Neural crest cell (in vitro differentiated cells): ENCODE measurements at regions not wholly inside any gene's neighbourhood (a gene's known extent, or its start where the extent isn't known, plus 50 kb on each side); places are given as distances from the start of the nearest gene placed in this dataset.

Source experiments
- DNase-seq: peaks from one replicate; pipeline ENCODE4 v3.0.0; 2021; ENCODE audit warnings: low read depth, mixed read lengths, low spot score
- H3K27ac Mint-ChIP-seq: one replicate; pipeline ENCODE4 v1.8.0; 2021; ENCODE audit warnings: mild to moderate bottlenecking, mixed read lengths; ENCODE audit not compliant: unreplicated experiment
- H3K27me3 Mint-ChIP-seq: 2 replicates; pipeline ENCODE4 v1.8.0; 2021; ENCODE audit warnings: low read depth, mild to moderate bottlenecking, mixed read lengths
- H3K36me3 Mint-ChIP-seq: 2 replicates; pipeline ENCODE4 v1.8.0; 2021; ENCODE audit warnings: low read depth, mild to moderate bottlenecking, mixed read lengths
- H3K4me1 Mint-ChIP-seq: 2 replicates; pipeline ENCODE4 v1.8.0; 2021; ENCODE audit warnings: mixed read lengths
- H3K4me3 Mint-ChIP-seq: one replicate; pipeline ENCODE4 v1.8.0; 2021; ENCODE audit warnings: mild to moderate bottlenecking, mixed read lengths
- H3K9me3 Mint-ChIP-seq: 2 replicates; pipeline ENCODE4 v1.8.0; 2021; ENCODE audit warnings: mixed read lengths
- CTCF ChIP-seq: fragments of 200-600 bp; sonication (generic); conservative IDR thresholded peaks from 2 replicates; pipeline ENCODE4 v1.5.0; 2021; ENCODE audit warnings: antibody characterized with exemption, mild to moderate bottlenecking

GRCh38 chr7:18420748-18421147 lies 74.8 kb upstream of the HDAC9 start:
- no peak for TF ChIP-seq CTCF
- Mint-ChIP-seq H3K27ac (no peak overlapping the region), H3K4me1 (peaks cover 25% of the 10 kb centered on the region), H3K36me3 (no peaks in the 10 kb centered on the region), H3K27me3 (no peaks in the 10 kb centered on the region), H3K4me3 (no peak overlapping the region), H3K9me3 (peaks cover 8% of the 10 kb centered on the region)
- DNase-seq: no peak

- Mint-ChIP-seq H3K9me3 (peaks cover 8% of the 10 kb centered on the region), H3K27ac (no peak overlapping the region), H3K27me3 (no peaks in the 10 kb centered on the region), H3K4me1 (peaks cover 28% of the 10 kb centered on the region), H3K36me3 (no peaks in the 10 kb centered on the region), H3K4me3 (no peak overlapping the region)
- no peak for DNase-seq
- TF ChIP-seq CTCF: no peak
Measured at GRCh38 chr7:18421297-18422002, 74.1 kb upstream of the HDAC9 start.

GRCh38 chr7:18425227-18425626 lies 70.3 kb upstream of the HDAC9 start:
- no peak for DNase-seq
- Mint-ChIP-seq H3K27me3 (no peaks in the 10 kb centered on the region), H3K9me3 (peaks cover 4% of the 10 kb centered on the region), H3K36me3 (no peaks in the 10 kb centered on the region), H3K27ac (no peak overlapping the region), H3K4me3 (no peak overlapping the region), H3K4me1 (peaks cover 38% of the 10 kb centered on the region)
- TF ChIP-seq CTCF: no peak

DNA sequence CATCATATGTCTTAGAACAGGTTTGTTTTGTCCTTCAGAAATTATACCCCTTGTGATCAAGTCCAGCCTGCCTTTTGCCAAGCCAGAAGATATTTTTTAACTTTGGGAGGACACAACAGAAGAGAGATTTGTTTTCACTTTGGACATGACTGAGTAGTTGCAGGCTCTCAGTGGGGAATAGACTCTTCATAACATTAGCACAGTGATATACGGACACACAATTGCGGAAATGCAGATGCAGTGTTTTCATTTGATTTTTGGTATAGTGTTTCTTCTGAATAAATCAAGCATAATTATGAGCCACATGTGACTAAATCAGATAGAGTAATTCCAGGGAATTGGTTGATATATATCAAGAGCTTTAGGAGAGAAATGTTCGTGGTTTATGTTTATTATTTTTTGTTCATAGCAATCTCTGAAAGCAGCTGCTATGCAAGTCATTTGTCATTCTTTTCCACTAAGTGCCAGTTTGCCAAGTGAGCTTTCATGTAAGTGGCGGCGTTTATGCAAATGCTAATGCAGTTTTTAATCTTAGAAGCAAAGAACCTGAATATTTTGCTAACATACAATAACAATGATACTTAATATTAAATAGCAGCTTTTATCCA lies 69.6 kb upstream of the HDAC9 start:
- peaks cover 38% of the 10 kb centered on the region for H3K4me1 Mint-ChIP-seq
- no peaks in the 10 kb centered on the region for H3K27me3 Mint-ChIP-seq
- H3K9me3 Mint-ChIP-seq: peaks cover 4% of the 10 kb centered on the region
- no peak overlapping the region for H3K27ac Mint-ChIP-seq
- no peak for TF ChIP-seq CTCF
- no peaks in the 10 kb centered on the region for H3K36me3 Mint-ChIP-seq
- no peak for DNase-seq
- H3K4me3 Mint-ChIP-seq: no peak overlapping the region

GRCh38 chr7:18426564-18427226 lies 68.9 kb upstream of the HDAC9 start:
- H3K27ac Mint-ChIP-seq: no peak overlapping the region
- H3K4me3 Mint-ChIP-seq: no peak overlapping the region
- TF ChIP-seq CTCF: no peak
- H3K9me3 Mint-ChIP-seq: peaks cover 4% of the 10 kb centered on the region
- no peaks in the 10 kb centered on the region for H3K27me3 Mint-ChIP-seq
- DNase-seq: no peak
- H3K36me3 Mint-ChIP-seq: no peaks in the 10 kb centered on the region
- peaks cover 32% of the 10 kb centered on the region for H3K4me1 Mint-ChIP-seq
